PC-9 (cell line): ENCODE measurements at regions not wholly inside any gene's neighbourhood (a gene's known extent, or its start where the extent isn't known, plus 50 kb on each side); places are given as distances from the start of the nearest gene placed in this dataset.

Source experiments
- BruUV-seq: library from RNA; stranded (reverse); fragments of 400-500 nt; replicated peaks from 2 replicates; lab custom pipeline; 2021; lab: Mats Ljungman, UMichigan
- CTCF ChIA-PET: fragments of 300-600 bp; sonication (Branson Sonifier 250); formaldehyde crosslinking; loops from one replicate; lab custom pipeline; 2022; ENCODE audit warnings: antibody characterized with exemption; lab: Charles Lee
- POLR2A ChIA-PET: fragments of 300-600 bp; sonication (Branson Sonifier 250); formaldehyde crosslinking; loops from one replicate; lab custom pipeline; 2022; ENCODE audit warnings: antibody characterized with exemption; ENCODE audit not compliant: unreplicated experiment; lab: Charles Lee
- DNase-seq, 2 experiments: peaks; one replicate each; pipeline versions ENCODE4 v3.0.0 to v3.0.0-alpha.2; 2015 to 2022; ENCODE audit warnings: mixed read lengths in 1 of 2
- H2AFZ ChIP-seq: fragments of 200-600 bp; sonication (generic); 2 replicates; pipeline ENCODE4 v1.8.1; 2017; ENCODE audit warnings: antibody characterized with exemption
- H3F3A ChIP-seq: fragments of 200-600 bp; sonication (generic); 2 replicates; pipeline ENCODE4 v1.8.1; 2017; ENCODE audit warnings: antibody characterized with exemption, mild to moderate bottlenecking, low read depth; ENCODE audit not compliant: insufficient read depth
- H3K27ac ChIP-seq: fragments of 200-600 bp; sonication (generic); 2 replicates; pipeline ENCODE4 v1.6.1; 2016; ENCODE audit warnings: mixed run types
- H3K27me3 ChIP-seq: fragments of 200-600 bp; sonication (generic); 2 replicates; pipeline ENCODE4 v1.6.1; 2016; ENCODE audit warnings: low read depth, mixed run types; ENCODE audit not compliant: insufficient read depth
- H3K36me3 ChIP-seq: fragments of 200-600 bp; sonication (generic); 2 replicates; pipeline ENCODE4 v1.6.1; 2016; ENCODE audit warnings: low read depth, mixed run types
- H3K4me1 ChIP-seq: fragments of 200-600 bp; sonication (generic); replicated peaks from 2 replicates; pipeline ENCODE4 v1.6.1; 2016; ENCODE audit warnings: mixed run types; ENCODE audit not compliant: insufficient read depth
- H3K4me2 ChIP-seq: fragments of 200-600 bp; sonication (generic); 2 replicates; pipeline ENCODE4 v1.6.1; 2017; ENCODE audit warnings: mixed run types
- H3K4me3 ChIP-seq: fragments of 200-600 bp; sonication (generic); 2 replicates; pipeline ENCODE4 v1.6.1; 2016; ENCODE audit warnings: mixed run types
- H3K79me2 ChIP-seq: fragments of 200-600 bp; sonication (generic); 2 replicates; pipeline ENCODE4 v1.6.1; 2017; ENCODE audit warnings: low read depth, mixed run types
- H3K9me2 ChIP-seq: fragments of 200-600 bp; sonication (generic); 2 replicates; pipeline ENCODE4 v1.8.1; 2017; ENCODE audit warnings: mild to moderate bottlenecking; ENCODE audit not compliant: insufficient read depth
- H3K9me3 ChIP-seq: fragments of 200-600 bp; sonication (generic); 2 replicates; pipeline ENCODE4 v1.8.1; 2016; ENCODE audit warnings: low read depth; ENCODE audit not compliant: insufficient read depth
- H4K20me1 ChIP-seq: fragments of 200-600 bp; sonication (generic); 2 replicates; pipeline ENCODE4 v1.8.1; 2017; ENCODE audit not compliant: insufficient read depth
- CTCF ChIP-seq: fragments of 200-600 bp; sonication (generic); conservative IDR thresholded peaks from 2 replicates; pipeline ENCODE4 v1.6.1; 2017; ENCODE audit warnings: mixed run types, antibody characterized with exemption, mild to moderate bottlenecking, moderate library complexity
- EZH2 ChIP-seq: fragments of 200-600 bp; sonication (generic); IDR thresholded peaks from 2 replicates; pipeline ENCODE4 v1.8.0; 2017; ENCODE audit warnings: antibody characterized with exemption, low read depth
- intact Hi-C: fragments of 100-400 bp; cut with micrococcal nuclease; formaldehyde crosslinking; loops from one replicate; pipeline ENCODE4 v1.10.0; 2022; ENCODE audit not compliant: unreplicated experiment

GRCh38 chr1:164051782-164052181, 507.2 kb upstream of the PBX1 start:
- Histone ChIP-seq H3K27me3 (no peaks in the 10 kb centered on the region), H2AFZ (no peak overlapping the region), H3K36me3 (no peaks in the 10 kb centered on the region), H3F3A (no peaks in the 10 kb centered on the region), H3K9me3 (no peaks in the 10 kb centered on the region; the same call in 1 of the 2 replicates), H3K9me2 (no peaks in the 10 kb centered on the region), H3K4me3 (no peak overlapping the region), H3K4me1 (no peaks in the 10 kb centered on the region), H3K79me2 (no peaks in the 10 kb centered on the region), H4K20me1 (no peaks in the 10 kb centered on the region), H3K4me2 (no peak overlapping the region), H3K27ac (no peak overlapping the region)
- POLR2A ChIA-PET, result interaction anchor here (0.7 kb wide), 1 partner anchor 755 kb away, joined by 3 read pairs; no protein-coding TSS in a partner anchor
- no peak for DNase-seq
- intact Hi-C loops, result no loop called here
- CTCF ChIA-PET, result no interaction called here
- no peak for TF ChIP-seq CTCF
- TF ChIP-seq EZH2, result no peak
- BruUV-seq, result no TSS peak

GRCh38 chr1:164054331-164054730, 504.7 kb upstream of the PBX1 start:
- no peaks in the 10 kb centered on the region for H4K20me1 ChIP-seq
- H3F3A ChIP-seq, result no peaks in the 10 kb centered on the region
- CTCF ChIA-PET, result no interaction called here
- H3K4me1 ChIP-seq, result no peaks in the 10 kb centered on the region
- TF ChIP-seq EZH2, result no peak
- no peak for TF ChIP-seq CTCF
- no TSS peak for BruUV-seq
- no peaks in the 10 kb centered on the region for H3K36me3 ChIP-seq
- no peaks in the 10 kb centered on the region for H3K27me3 ChIP-seq
- no peak overlapping the region for H2AFZ ChIP-seq
- no peak overlapping the region for H3K27ac ChIP-seq
- H3K9me3 ChIP-seq, result no peaks in the 10 kb centered on the region; the same call in 1 of the 2 replicates
- H3K9me2 ChIP-seq, result no peaks in the 10 kb centered on the region
- no peak overlapping the region for H3K4me2 ChIP-seq
- no peaks in the 10 kb centered on the region for H3K79me2 ChIP-seq
- no peak for DNase-seq
- intact Hi-C loops, result no loop called here
- H3K4me3 ChIP-seq, result no peak overlapping the region
- POLR2A ChIA-PET, result no interaction called here

GRCh38 chr1:164058198-164058597, 500.8 kb upstream of the PBX1 start:
- Histone ChIP-seq H3K36me3 (no peaks in the 10 kb centered on the region), H3K27me3 (no peaks in the 10 kb centered on the region), H2AFZ (0 out of 2 replicates have a peak overlapping the region, but pooled peaks have one; percentile 12), H3K4me3 (no peak overlapping the region), H3K79me2 (no peaks in the 10 kb centered on the region), H3K9me3 (no peaks in the 10 kb centered on the region; the same call in 1 of the 2 replicates), H3K9me2 (no peaks in the 10 kb centered on the region), H3K27ac (no peak overlapping the region), H3K4me1 (no peaks in the 10 kb centered on the region), H3F3A (no peaks in the 10 kb centered on the region), H4K20me1 (no peaks in the 10 kb centered on the region), H3K4me2 (no peak overlapping the region)
- CTCF ChIA-PET, result no interaction called here
- intact Hi-C loops, result no loop called here
- POLR2A ChIA-PET, result interaction anchor here (0.7 kb wide), 1 partner anchor 500 kb away, joined by 5 read pairs; no protein-coding TSS in a partner anchor
- no TSS peak for BruUV-seq
- TF ChIP-seq CTCF (no peak), EZH2 (no peak)
- DNase-seq, result peak in 1 of 2 experiments; percentile 48
